H1 (cell line): ENCODE measurements at regions not wholly inside any gene's neighbourhood (a gene's known extent, or its start where the extent isn't known, plus 50 kb on each side); places are given as distances from the start of the nearest gene placed in this dataset.

Experiments used
- CTCF ChIA-PET: fragments of 300-600 bp; sonication (Branson Sonifier 250); formaldehyde crosslinking; loops from one replicate; lab custom pipeline; 2021; ENCODE audit not compliant: partially characterized antibody; lab: Charles Lee
- POLR2A ChIA-PET: fragments of 300-600 bp; sonication (Branson Sonifier 250); formaldehyde crosslinking; loops from one replicate; lab custom pipeline; 2021; ENCODE audit warnings: inconsistent platforms; ENCODE audit not compliant: partially characterized antibody; lab: Charles Lee
- DNase-seq, 2 experiments: peaks; one replicate each; pipeline versions ENCODE4 v3.0.0 to v3.0.0-alpha.2; 2010 to 2022; ENCODE audit warnings: low spot score in 2 of 2, low read depth in 1 of 2, mixed read lengths in 1 of 2
- FAIRE-seq: peaks from 2 replicates; lab custom pipeline; 2011; peaks lifted over from hg19 to GRCh38; lab: Jason Lieb, UNC
- H2AFZ ChIP-seq: 2 replicates; pipeline ENCODE4 v1.8.1; 2012; ENCODE audit warnings: low read length, inconsistent platforms
- H2AK5ac ChIP-seq: 2 replicates; pipeline ENCODE4 v1.6.1; 2013; ENCODE audit warnings: low read depth, low read length
- H2BK120ac ChIP-seq: replicated peaks from 2 replicates; pipeline ENCODE3; 2013; ENCODE audit warnings: low read depth, low read length, inconsistent platforms
- H2BK12ac ChIP-seq: 2 replicates; pipeline ENCODE4 v1.6.1; 2013; ENCODE audit warnings: low read depth, low read length
- H2BK15ac ChIP-seq: 2 replicates; pipeline ENCODE4 v1.6.1; 2013; ENCODE audit warnings: low read length
- H2BK20ac ChIP-seq: 2 replicates; pipeline ENCODE4 v1.6.1; 2013; ENCODE audit warnings: low read length
- H2BK5ac ChIP-seq: 2 replicates; pipeline ENCODE4 v1.6.1; 2013; ENCODE audit warnings: low read depth, low read length
- H3K14ac ChIP-seq: 2 replicates; pipeline ENCODE4 v1.6.1; 2013; ENCODE audit warnings: inconsistent platforms; ENCODE audit not compliant: insufficient read length
- H3K18ac ChIP-seq: 2 replicates; pipeline ENCODE4 v1.6.1; 2013; ENCODE audit warnings: low read length; ENCODE audit errors: extremely low read depth
- H3K23ac ChIP-seq: 2 replicates; pipeline ENCODE4 v1.6.1; 2013; ENCODE audit warnings: inconsistent platforms; ENCODE audit not compliant: insufficient read length
- H3K23me2 ChIP-seq: 2 replicates; pipeline ENCODE4 v1.6.1; 2013; ENCODE audit warnings: low read depth, low read length
- H3K27ac ChIP-seq: 2 replicates; pipeline ENCODE4 v1.6.1; 2011; ENCODE audit warnings: low read depth, low read length, inconsistent platforms
- H3K27me3 ChIP-seq, 4 experiments: replicated peaks in 1 of 4; 1 replicate in 1 of 4; 2 replicates in 3 of 4; pipeline versions ENCODE4 v1.6.1 to v1.8.1; 2011 to 2013; ENCODE audit warnings: low read length in 3 of 4, mild to moderate bottlenecking in 3 of 4, inconsistent platforms in 2 of 4, mixed read lengths in 2 of 4, moderate library complexity in 1 of 4; ENCODE audit not compliant: control insufficient read depth in 3 of 4, insufficient read depth in 3 of 4; ENCODE audit errors: extremely low read depth in 1 of 4
- H3K36me3 ChIP-seq, 4 experiments: 2 replicates each; pipeline versions ENCODE4 v1.6.1 to v1.8.1; 2011 to 2013; ENCODE audit warnings: mild to moderate bottlenecking in 4 of 4, low read length in 3 of 4, moderate library complexity in 2 of 4, control low read depth in 1 of 4, inconsistent platforms in 1 of 4; ENCODE audit not compliant: insufficient read depth in 4 of 4, control insufficient read depth in 2 of 4
- H3K4ac ChIP-seq: replicated peaks from 2 replicates; pipeline ENCODE3; 2013; ENCODE audit warnings: low read length, low read depth, mixed read lengths, inconsistent platforms; ENCODE audit not compliant: insufficient read length
- H3K4me1 ChIP-seq, 4 experiments: replicated peaks in 1 of 4; 1 replicate in 1 of 4; 2 replicates in 3 of 4; pipeline versions ENCODE4 v1.6.1 to v1.8.1; 2011 to 2013; ENCODE audit warnings: low read length in 3 of 4, inconsistent platforms in 2 of 4, mixed read lengths in 1 of 4; ENCODE audit not compliant: insufficient read depth in 4 of 4, control insufficient read depth in 3 of 4
- H3K4me2 ChIP-seq, 2 experiments: 2 replicates each; pipeline versions ENCODE4 v1.6.1 to v1.8.1; 2011 to 2013; ENCODE audit warnings: low read depth in 2 of 2, low read length in 2 of 2, control low read depth in 1 of 2, inconsistent platforms in 1 of 2, mild to moderate bottlenecking in 1 of 2; ENCODE audit not compliant: insufficient read depth in 1 of 2
- H3K4me3 ChIP-seq, 4 experiments: fragments of 200-600, 300-600 bp in 1 of 4; sonication (generic), shearing (Covaris generic), sonication (Bioruptor Twin) in 1 of 4; 2 replicates each; pipeline versions ENCODE4 v1.5.1 to v1.8.1; 2011 to 2016; ENCODE audit warnings: low read length in 4 of 4, low read depth in 3 of 4, control low read depth in 2 of 4, inconsistent platforms in 2 of 4, mild to moderate bottlenecking in 2 of 4, mixed read lengths in 1 of 4, moderate library complexity in 1 of 4; ENCODE audit not compliant: insufficient read depth in 2 of 4; ENCODE audit errors: extremely low read depth in 1 of 4
- H3K56ac ChIP-seq: replicated peaks from 2 replicates; pipeline ENCODE3; 2013; ENCODE audit warnings: low read depth, mild to moderate bottlenecking, mixed read lengths, low read length, inconsistent platforms; ENCODE audit not compliant: insufficient read length
- H3K79me1 ChIP-seq: 2 replicates; pipeline ENCODE4 v1.6.1; 2013; ENCODE audit warnings: low read depth, low read length, control low read depth
- H3K79me2 ChIP-seq, 2 experiments: 2 replicates each; pipeline versions ENCODE4 v1.6.1 to v1.8.1; 2012 to 2013; ENCODE audit warnings: low read length in 2 of 2, mild to moderate bottlenecking in 2 of 2, inconsistent platforms in 1 of 2; ENCODE audit not compliant: insufficient read depth in 2 of 2, control insufficient read depth in 1 of 2
- H3K9ac ChIP-seq, 4 experiments: replicated peaks in 1 of 4; 1 replicate in 1 of 4; 2 replicates in 3 of 4; pipeline versions ENCODE4 v1.6.1 to v1.8.1; 2011 to 2013; ENCODE audit warnings: low read depth in 3 of 4, low read length in 3 of 4, control low read depth in 2 of 4, mild to moderate bottlenecking in 2 of 4, moderate library complexity in 2 of 4, inconsistent platforms in 1 of 4; ENCODE audit errors: extremely low read depth in 1 of 4
- H3K9me3 ChIP-seq, 2 experiments: 2 replicates each; pipeline versions ENCODE4 v1.6.1 to v1.8.1; 2012 to 2013; ENCODE audit warnings: mild to moderate bottlenecking in 2 of 2, moderate library complexity in 2 of 2, control low read depth in 1 of 2, inconsistent platforms in 1 of 2, low read depth in 1 of 2, low read length in 1 of 2, mixed read lengths in 1 of 2; ENCODE audit not compliant: insufficient read depth in 2 of 2
- H4K20me1 ChIP-seq, 2 experiments: replicated peaks in 1 of 2; 2 replicates each; pipeline versions ENCODE3 to v1.8.1; 2011 to 2013; ENCODE audit warnings: inconsistent platforms in 2 of 2, low read length in 2 of 2, mild to moderate bottlenecking in 1 of 2; ENCODE audit not compliant: insufficient read depth in 2 of 2, control insufficient read depth in 1 of 2
- H4K5ac ChIP-seq: 2 replicates; pipeline ENCODE4 v1.6.1; 2013; ENCODE audit warnings: low read length, low read depth, mixed read lengths, inconsistent platforms; ENCODE audit not compliant: insufficient read length
- H4K8ac ChIP-seq: 2 replicates; pipeline ENCODE4 v1.8.0; 2013; ENCODE audit warnings: mild to moderate bottlenecking, moderate library complexity, low read length, inconsistent platforms; ENCODE audit not compliant: insufficient read depth; ENCODE audit errors: extremely low read depth
- H4K91ac ChIP-seq: replicated peaks from 2 replicates; pipeline ENCODE3; 2013; ENCODE audit warnings: low read length, mixed read lengths, inconsistent platforms; ENCODE audit not compliant: insufficient read length
- KDM4A ChIP-seq: IDR thresholded peaks from one replicate; pipeline ENCODE4 v1.7.1; 2012; ENCODE audit warnings: low read depth, mild to moderate bottlenecking, moderate library complexity, low read length, inconsistent platforms; ENCODE audit not compliant: severe bottlenecking
- SP1 ChIP-seq: IDR thresholded peaks from 2 replicates; pipeline ENCODE4 v1.6.1; 2011; ENCODE audit warnings: low read depth, low read length
- WGBS, 2 experiments: shearing (Covaris generic) in 1 of 2; methylation state at CpG; one replicate each; pipeline versions ENCODE4 v1.1.6 to v1.1.7; 2013 to 2015; ENCODE audit warnings: low lambda C conversion rate in 2 of 2, mixed read lengths in 2 of 2, inconsistent platforms in 1 of 2, low coverage in 1 of 2, missing lambda C conversion rate in 1 of 2; ENCODE audit not compliant: insufficient replicate concordance in 2 of 2, insufficient coverage in 1 of 2, insufficient read length in 1 of 2; ENCODE audit errors: extremely low coverage in 1 of 2, missing lambda C conversion rate in 1 of 2; 5-methylcytosine and 5-hydroxymethylcytosine counted together

DNA sequence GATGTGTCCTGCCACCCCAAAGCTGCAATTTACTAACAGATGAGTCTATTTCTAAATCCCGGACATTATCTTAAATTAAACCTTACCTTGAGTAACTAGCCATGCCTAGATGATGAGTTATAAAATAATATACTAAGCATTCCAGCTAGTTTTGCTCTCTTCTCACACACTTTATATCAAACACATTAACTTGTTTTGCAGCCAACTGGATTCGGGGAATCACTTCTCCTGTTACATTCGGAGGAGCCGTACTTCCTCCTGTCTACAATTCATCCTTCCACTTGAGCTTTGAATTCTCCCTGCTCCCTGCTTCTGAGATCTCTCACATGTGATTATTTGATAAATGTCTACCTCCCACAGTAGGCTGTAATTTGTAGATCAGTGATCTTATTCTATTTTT, 420.1 kb downstream of the GJA1 start:
- no peak overlapping the region for H2AK5ac ChIP-seq
- no peaks in the 10 kb centered on the region for H4K20me1 ChIP-seq
- H3K9ac ChIP-seq: no peak overlapping the region
- H3K14ac ChIP-seq: no peak overlapping the region
- no peak overlapping the region for H2BK5ac ChIP-seq
- H4K91ac ChIP-seq: no peak overlapping the region
- H4K8ac ChIP-seq: no peak overlapping the region
- DNase-seq: no peak
- no peak overlapping the region for H3K4me2 ChIP-seq
- TF ChIP-seq KDM4A (no peak), SP1 (no peak)
- TF ChIP-seq, all 59 proteins: peak for 0
- H3K79me2 ChIP-seq: no peaks in the 10 kb centered on the region
- H3K4ac ChIP-seq: no peak overlapping the region
- no peak overlapping the region for H3K56ac ChIP-seq
- 95% methylated on average over 4 of the region's 4 CpGs; no CpG with 5 or more reads in 1 of the 2 experiments for WGBS, 2 experiments
- no peak overlapping the region for H2AFZ ChIP-seq
- H3K23ac ChIP-seq: no peak overlapping the region
- H3K36me3 ChIP-seq: no peaks in the 10 kb centered on the region
- H3K27me3 ChIP-seq: no peaks in the 10 kb centered on the region
- H3K9me3 ChIP-seq: no peaks in the 10 kb centered on the region
- no peak overlapping the region for H2BK12ac ChIP-seq
- H2BK20ac ChIP-seq: no peak overlapping the region
- H3K18ac ChIP-seq: no peak overlapping the region
- H3K79me1 ChIP-seq: no peaks in the 10 kb centered on the region
- no peaks in the 10 kb centered on the region for H3K23me2 ChIP-seq
- H3K27ac ChIP-seq: no peak overlapping the region
- no peak for FAIRE-seq
- H3K4me3 ChIP-seq: no peak overlapping the region
- H4K5ac ChIP-seq: no peak overlapping the region
- H2BK15ac ChIP-seq: no peak overlapping the region
- ChIA-PET POLR2A (interaction anchor here (1.4 kb wide), 1 partner anchor 419 kb away, joined by 4 read pairs; no protein-coding TSS in a partner anchor), CTCF (interaction anchor here (1.1 kb wide), 1 partner anchor 126 kb away, joined by 5 read pairs; no protein-coding TSS in a partner anchor)
- H2BK120ac ChIP-seq: no peak overlapping the region
- H3K4me1 ChIP-seq: peaks cover 0 to 11% (median 9%) of the 10 kb centered on the region in 4 experiments; a peak in 4 of 7 replicates
